Liver (tissue), 3 donors: ENCODE measurements at regions not wholly inside any gene's neighbourhood (a gene's known extent, or its start where the extent isn't known, plus 50 kb on each side); places are given as distances from the start of the nearest gene placed in this dataset.

ENCODE experiments used
- NR2F2 ChIP-seq: IDR thresholded peaks from 2 replicates; pipeline ENCODE4 v1.6.1; 2016; ENCODE audit warnings: antibody characterized with exemption
- TF ChIP-seq, protein P1 (sequence below): fragments of 150-350 bp; IDR thresholded peaks from 2 replicates; pipeline ENCODE4 v1.5.1; 2017; ENCODE audit warnings: improper control_type of control experiment, low read depth, low read length; ENCODE audit not compliant: missing input control
- TF ChIP-seq, protein P2 (sequence below): IDR thresholded peaks from 2 replicates; pipeline ENCODE4 v1.6.1; 2016; ENCODE audit warnings: antibody characterized with exemption
- TF ChIP-seq, protein P3 (sequence below): IDR thresholded peaks from 2 replicates; pipeline ENCODE4 v1.6.1; 2016; ENCODE audit warnings: antibody characterized with exemption
- donor health status: healthy.
- donor health status: healthy.

DNA sequence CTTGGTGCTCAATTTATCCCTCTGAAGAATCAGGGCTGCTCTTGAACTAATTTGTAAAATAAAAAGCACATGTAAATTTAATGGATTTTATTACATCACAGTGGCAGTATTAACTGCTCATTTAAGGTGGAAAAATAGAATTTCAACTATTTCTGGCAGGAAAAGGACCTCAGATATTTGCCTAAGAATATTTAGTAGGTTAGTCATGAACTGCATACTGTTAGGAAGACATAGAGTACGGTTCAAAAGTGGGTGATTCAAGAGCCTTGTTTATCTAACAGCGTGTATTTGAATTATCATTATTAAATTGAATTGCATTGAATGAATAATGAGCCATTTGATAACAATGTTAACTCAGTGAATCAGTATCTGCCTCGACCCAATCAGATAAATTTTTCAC, 248.8 kb upstream of the PBX1 start:
- TF ChIP-seq, protein P1, sequence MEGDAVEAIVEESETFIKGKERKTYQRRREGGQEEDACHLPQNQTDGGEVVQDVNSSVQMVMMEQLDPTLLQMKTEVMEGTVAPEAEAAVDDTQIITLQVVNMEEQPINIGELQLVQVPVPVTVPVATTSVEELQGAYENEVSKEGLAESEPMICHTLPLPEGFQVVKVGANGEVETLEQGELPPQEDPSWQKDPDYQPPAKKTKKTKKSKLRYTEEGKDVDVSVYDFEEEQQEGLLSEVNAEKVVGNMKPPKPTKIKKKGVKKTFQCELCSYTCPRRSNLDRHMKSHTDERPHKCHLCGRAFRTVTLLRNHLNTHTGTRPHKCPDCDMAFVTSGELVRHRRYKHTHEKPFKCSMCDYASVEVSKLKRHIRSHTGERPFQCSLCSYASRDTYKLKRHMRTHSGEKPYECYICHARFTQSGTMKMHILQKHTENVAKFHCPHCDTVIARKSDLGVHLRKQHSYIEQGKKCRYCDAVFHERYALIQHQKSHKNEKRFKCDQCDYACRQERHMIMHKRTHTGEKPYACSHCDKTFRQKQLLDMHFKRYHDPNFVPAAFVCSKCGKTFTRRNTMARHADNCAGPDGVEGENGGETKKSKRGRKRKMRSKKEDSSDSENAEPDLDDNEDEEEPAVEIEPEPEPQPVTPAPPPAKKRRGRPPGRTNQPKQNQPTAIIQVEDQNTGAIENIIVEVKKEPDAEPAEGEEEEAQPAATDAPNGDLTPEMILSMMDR = no peak
- TF ChIP-seq NR2F2 = no peak
- TF ChIP-seq, protein P2, sequence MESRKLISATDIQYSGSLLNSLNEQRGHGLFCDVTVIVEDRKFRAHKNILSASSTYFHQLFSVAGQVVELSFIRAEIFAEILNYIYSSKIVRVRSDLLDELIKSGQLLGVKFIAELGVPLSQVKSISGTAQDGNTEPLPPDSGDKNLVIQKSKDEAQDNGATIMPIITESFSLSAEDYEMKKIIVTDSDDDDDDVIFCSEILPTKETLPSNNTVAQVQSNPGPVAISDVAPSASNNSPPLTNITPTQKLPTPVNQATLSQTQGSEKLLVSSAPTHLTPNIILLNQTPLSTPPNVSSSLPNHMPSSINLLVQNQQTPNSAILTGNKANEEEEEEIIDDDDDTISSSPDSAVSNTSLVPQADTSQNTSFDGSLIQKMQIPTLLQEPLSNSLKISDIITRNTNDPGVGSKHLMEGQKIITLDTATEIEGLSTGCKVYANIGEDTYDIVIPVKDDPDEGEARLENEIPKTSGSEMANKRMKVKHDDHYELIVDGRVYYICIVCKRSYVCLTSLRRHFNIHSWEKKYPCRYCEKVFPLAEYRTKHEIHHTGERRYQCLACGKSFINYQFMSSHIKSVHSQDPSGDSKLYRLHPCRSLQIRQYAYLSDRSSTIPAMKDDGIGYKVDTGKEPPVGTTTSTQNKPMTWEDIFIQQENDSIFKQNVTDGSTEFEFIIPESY = no peak
- TF ChIP-seq, protein P3, sequence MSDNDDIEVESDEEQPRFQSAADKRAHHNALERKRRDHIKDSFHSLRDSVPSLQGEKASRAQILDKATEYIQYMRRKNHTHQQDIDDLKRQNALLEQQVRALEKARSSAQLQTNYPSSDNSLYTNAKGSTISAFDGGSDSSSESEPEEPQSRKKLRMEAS = no peak
